ENCODE measurements at regions not wholly inside any gene's neighbourhood (a gene's known extent, or its start where the extent isn't known, plus 50 kb on each side); places are given as distances from the start of the nearest gene placed in this dataset.
A peak's percentile ranks its signal among the peaks of the same experiment; 100 is the strongest.

DNA sequence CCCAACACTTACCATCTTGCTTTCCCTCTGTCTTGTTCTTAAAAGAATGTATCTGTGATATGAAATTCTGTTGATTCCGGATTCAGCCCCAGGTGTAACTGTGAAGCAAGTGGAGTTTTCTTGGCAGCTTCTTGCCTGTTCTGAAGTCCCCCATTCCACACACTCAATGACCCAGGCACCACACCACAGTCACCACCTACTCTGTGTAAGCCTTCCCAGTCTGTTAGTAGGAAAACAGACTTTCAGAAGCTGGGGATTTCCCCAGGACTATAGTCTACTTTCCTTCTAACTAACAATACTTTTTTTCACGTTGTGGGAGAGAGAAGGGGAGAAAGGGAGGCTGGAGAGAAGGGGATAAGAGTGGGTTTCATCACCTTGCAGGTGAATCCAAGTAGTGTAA, 299.1 kb upstream of the PROX1 start:
- DNase-seq: no peak

GRCh38 chr1:213689260-213689659, 298.5 kb upstream of the PROX1 start:
- DNase-seq: no peak

DNA sequence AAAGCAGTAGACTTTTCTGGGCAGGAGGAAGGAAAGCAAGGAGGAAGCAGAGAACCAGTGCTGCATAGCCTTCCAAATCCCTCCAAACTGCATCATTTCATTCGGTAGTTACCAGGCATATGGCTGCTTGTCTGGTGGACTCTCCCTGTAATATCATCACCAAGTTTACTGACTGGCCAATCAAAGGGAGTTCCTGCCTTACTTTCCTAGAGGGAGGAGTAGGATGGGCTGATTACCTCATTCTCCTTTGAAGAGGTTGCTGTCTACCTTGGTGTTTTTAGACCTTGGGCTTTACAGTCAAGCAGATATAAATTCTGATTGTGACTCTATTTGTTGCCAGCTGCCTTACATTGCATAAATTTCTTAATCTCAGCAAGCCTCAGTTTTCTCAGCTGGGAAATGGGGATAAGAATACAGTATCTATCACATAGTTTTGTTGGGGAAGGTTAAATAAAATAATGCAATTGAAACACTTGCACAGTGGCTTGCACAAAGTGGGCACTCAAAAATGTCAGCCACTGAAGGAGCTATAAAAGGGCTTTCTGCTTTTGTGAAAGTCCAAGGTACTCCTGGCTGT, 297.3 kb upstream of the PROX1 start:
- no peak for DNase-seq

DNA sequence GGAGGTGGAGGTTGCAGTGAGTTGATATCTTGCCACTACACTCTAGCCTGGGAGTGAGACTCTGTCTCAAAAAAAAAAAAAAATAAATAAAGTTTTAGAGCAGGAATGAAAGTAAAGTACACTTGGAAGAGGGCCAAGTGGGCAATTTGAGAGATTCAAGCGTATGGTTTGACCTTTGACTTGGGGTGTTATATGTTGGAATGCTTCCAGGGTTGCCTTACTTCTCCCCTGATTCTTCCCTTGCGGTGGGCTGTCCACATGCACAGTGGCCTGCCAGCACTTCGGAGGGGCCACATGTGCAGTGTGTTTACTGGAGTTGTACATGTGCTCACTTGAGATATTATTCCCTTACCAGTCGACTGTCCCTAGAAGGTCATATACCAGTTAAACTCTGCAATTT, 295.5 kb upstream of the PROX1 start:
- no peak for DNase-seq

DNA sequence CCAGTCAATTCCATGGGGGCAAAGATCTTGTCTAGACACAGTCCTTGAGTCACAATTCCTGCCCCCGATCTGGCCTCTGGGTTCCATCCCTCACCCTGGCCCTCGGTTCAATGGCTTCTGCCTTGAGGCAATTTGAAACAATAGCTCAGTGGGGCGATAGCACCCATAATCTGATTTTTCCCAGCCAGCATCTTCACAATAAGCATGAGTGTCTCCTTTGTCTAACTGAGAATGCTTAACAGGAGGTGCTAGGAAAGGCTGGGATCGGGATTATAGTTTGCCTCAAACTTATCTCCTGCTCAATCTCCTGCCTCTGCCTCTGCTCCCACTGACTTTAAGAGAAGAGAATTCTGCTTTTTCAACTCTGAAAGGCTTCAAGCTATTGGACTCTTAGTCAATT, 293.9 kb upstream of the PROX1 start:
- DNase-seq: no peak

DNA sequence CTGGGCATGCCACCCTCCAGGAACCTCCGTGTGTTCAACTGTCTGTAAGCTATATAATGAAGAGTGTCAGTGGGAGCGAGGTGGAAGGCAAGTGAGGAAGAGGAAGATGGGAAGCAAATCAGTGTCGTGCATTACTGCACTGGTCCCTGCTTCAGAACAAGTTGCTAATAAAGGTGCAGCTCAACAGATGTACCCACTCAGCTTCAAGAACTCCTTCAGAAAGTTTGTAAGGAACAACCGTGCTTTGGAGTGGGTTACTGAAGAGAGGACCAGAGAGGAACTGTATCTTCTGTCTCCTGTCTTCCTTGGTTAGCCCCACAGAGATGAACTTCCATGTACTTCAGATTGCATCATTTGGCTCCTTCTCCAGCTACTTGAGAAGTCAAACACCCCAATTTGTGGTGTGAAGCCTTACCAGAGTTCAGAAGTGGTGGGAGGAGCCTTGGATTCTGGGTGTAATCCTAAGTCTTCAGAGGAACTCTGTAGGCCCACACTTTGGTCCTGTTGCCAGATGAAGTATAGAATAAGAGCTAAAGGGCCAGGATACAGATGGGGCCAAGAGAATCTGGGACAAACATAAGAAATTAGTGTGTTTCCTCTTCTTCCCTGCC, 290.5 kb upstream of the PROX1 start:
- DNase-seq: no peak

DNA sequence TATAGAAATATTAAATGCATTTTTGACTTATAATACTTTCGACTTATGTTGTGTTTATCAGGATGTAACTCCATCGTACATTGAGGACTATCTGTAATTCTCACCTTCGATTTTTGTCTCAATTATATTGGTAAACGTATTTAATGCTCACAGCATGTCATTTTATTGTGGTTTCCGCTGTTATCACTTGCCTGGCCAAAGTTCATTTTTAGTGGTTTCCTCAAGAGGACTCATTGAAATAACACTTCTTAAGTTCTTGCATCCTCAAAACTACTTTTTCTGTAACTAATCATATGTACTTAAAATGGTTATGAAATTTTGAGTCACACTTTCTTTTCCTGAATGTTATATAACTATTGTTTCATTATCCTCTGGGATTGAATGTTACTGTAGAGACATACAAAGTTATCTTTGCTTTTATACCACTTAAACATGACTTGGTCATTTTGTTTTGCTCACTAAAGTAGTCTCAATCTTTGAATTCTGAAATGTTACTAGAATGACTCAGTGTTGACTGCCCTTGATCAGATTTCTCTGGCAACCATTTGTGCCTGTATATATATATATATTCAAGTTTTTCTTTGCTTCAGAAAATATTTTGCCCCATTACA, 289.6 kb upstream of the PROX1 start:
- DNase-seq: no peak

DNA sequence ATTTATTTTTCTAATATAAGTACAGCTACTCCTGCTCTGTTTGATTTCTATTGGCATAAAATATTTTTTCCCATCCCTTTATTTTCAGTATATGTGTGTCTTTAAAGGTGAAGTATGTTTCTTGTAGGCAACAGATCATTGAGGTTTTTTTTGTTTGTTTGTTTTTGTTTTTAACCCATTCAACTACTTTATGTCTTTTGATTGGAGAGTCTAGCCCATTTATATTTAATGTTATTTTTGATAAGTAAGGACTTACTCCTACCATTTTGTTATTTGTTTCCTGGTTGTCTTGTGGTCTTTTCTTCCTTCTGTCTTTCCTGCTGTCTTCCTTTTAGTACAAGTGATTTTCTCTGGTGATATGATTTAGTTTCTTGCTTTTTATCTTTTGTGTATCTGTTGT, 285.1 kb upstream of the PROX1 start:
- no peak for DNase-seq

- no peak for DNase-seq
Observed at GRCh38 chr1:213704941-213705340, 282.8 kb upstream of the PROX1 start.

GRCh38 chr1:213711833-213712490, 275.8 kb upstream of the PROX1 start:
- peak; percentile 4 for DNase-seq

- no peak for DNase-seq
Observed at GRCh38 chr1:213714645-213715044, 273.1 kb upstream of the PROX1 start.

- no peak for DNase-seq
Observed at GRCh38 chr1:213715182-213715581, 272.6 kb upstream of the PROX1 start.

GRCh38 chr1:213719462-213719861, 268.3 kb upstream of the PROX1 start:
- no peak for DNase-seq

GRCh38 chr1:213720032-213720431, 267.7 kb upstream of the PROX1 start:
- DNase-seq: no peak

DNA sequence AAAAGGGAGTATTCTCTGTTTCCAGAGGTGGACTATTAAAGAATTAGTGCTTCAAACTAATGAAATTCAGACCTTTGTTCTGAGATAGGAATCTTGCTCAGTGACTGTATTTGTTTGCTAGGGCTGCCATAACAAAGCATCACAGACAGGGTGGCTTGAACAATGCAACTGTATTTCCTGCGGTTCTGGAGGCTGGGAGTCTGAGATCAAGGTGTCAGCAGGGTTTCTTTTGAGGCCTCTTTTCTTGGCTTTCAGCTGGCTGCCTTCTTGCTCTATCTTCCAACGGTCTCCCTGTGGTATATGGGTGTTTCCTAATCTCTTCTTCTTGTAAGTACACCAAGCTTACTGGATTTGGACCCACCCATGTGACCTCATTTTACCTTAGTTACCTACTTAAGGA, 264.6 kb upstream of the PROX1 start:
- DNase-seq: no peak

GRCh38 chr1:213724640-213725536, 262.9 kb upstream of the PROX1 start:
- no peak for DNase-seq

- no peak for DNase-seq
Observed at GRCh38 chr1:213727853-213728592, 259.8 kb upstream of the PROX1 start.

DNA sequence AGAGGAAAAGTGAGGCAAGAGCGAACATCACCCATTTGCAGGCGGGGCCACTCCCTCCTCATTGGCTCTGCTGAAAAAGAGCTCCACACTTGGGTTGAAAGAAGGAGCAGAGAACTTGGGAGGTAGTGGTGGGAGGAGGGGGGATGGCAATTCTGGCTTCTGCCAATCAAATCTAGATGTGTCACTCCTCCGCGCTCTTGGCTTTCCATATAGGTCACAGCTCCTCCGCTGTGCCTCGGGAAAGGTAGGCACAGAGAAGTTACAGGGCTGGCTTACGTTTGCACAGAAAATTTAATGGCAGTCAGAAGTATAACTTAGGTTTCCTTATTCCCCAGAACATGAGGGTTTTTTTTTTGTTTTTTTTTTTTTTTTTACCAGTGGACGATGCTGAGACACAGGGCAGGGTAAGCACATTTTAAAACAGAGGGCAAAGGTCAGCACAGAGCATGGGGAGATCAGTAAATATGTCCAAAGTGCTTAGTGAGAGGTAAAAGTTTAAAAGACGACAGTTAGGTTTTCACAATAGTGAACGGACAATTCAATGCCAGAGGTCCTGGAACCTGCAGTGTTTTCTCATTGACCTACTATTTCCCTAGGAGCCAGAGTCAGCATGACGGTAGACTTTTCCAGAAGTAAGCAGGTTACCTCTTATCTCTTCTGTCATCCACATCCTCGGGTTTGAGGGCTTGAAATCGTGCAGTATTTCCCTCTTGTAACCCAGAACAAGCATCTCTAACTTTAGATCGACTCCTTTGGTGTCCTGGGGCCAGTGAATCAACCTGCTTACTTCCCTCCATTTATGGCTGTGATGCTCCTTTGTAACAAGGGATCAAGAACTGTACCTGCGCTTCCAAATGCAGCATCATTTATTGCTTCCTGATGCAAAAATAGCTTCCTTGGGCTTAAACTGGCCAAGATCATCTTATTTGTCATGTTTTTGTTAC, 258.9 kb upstream of the PROX1 start:
- no peak for DNase-seq

- DNase-seq: no peak
Observed at GRCh38 chr1:213733705-213734104, 254.1 kb upstream of the PROX1 start.

DNA sequence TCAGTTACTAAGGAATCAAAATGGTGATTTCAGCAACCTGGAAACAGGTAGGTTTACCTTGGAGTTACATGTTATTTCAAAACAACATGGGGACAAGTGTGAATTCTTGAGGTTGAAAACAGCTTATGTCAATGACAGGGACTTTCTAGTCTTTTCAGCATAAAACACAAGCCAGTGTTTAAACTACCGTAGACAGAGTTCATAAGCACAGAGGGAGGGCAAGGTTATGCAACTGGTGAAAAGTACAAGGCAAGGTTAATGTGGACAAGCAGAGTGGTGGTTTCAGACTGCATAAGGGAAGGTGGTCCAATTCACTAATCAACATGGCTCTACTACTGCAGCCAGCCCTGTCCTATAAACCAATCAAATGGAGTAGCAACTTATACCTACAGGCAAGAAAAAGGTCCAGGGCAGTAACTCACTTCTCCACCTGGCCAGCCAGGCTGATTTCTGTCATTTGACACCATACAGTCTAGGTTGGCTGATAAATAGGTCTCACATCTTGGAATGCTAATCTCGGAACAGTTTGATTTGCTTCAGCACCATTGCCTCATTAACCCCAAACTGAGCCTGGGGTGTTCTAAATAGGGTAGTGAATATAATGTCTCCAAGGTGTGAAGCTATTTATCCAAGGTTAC, 250.3 kb upstream of the PROX1 start:
- DNase-seq: no peak

GRCh38 chr1:213738658-213739057, 249.1 kb upstream of the PROX1 start:
- no peak for DNase-seq
